ENCODE measurements at regions not wholly inside any gene's neighbourhood (a gene's known extent, or its start where the extent isn't known, plus 50 kb on each side); places are given as distances from the start of the nearest gene placed in this dataset.

- Histone ChIP-seq H2BK20ac (ENCODE audit: low read depth, low read length) (no peak overlapping the region), H3K56ac (ENCODE audit: extremely low read depth, insufficient read depth, low read length) (no peak overlapping the region), H3K36me3 (ENCODE audit: control insufficient read depth, insufficient read depth, low read length) (no peaks in the 10 kb centered on the region), H3K27me3 (ENCODE audit: control insufficient read depth, insufficient read depth, low read length) (no peaks in the 10 kb centered on the region; the same call in 1 of the 2 replicates), H3K27ac (ENCODE audit: insufficient read depth, low read length) (no peak overlapping the region), H3K18ac (ENCODE audit: low read depth, low read length) (no peak overlapping the region), H3K9ac (ENCODE audit: low read depth, low read length) (no peak overlapping the region), H4K8ac (ENCODE audit: low read depth in 2 of 2, low read length in 2 of 2) (no peak overlapping the region), H2AK5ac (ENCODE audit: low read depth, low read length) (no peak overlapping the region), H2AFZ (replicated peaks; ENCODE audit: low read length, poor library complexity) (no peak overlapping the region), H2BK5ac (ENCODE audit: low read depth, low read length, poor library complexity, severe bottlenecking) (no peak overlapping the region), H2BK15ac (ENCODE audit: low read depth, low read length) (no peak overlapping the region), H4K91ac (ENCODE audit: insufficient read depth, low read depth, low read length) (no peak overlapping the region), H3K4me3 (ENCODE audit: insufficient read depth, low read depth, low read length) (no peak overlapping the region), H2BK120ac (ENCODE audit: low read depth, low read length) (no peak overlapping the region), H3K4me2 (ENCODE audit: low read depth, low read length) (no peak overlapping the region), H3K4ac (ENCODE audit: low read depth, low read length) (no peak overlapping the region), H4K5ac (ENCODE audit: low read depth, low read length) (no peak overlapping the region), H3K23ac (ENCODE audit: low read depth, low read length) (no peak overlapping the region), H3K4me1 (ENCODE audit: control insufficient read depth, insufficient read depth, low read length) (no peaks in the 10 kb centered on the region), H3K79me1 (ENCODE audit: low read depth in 1 of 2, low read length in 2 of 2) (no peaks in the 10 kb centered on the region), H3K9me3 (ENCODE audit: control insufficient read depth, insufficient read depth, low read length) (no peaks in the 10 kb centered on the region), H3K9me1 (ENCODE audit: insufficient read depth, low read length) (no peaks in the 10 kb centered on the region), H4K20me1 (ENCODE audit: insufficient read depth, low read length) (no peaks in the 10 kb centered on the region), H3K14ac (replicated peaks; ENCODE audit: low read depth, low read length) (no peak overlapping the region), H2AK9ac (replicated peaks; ENCODE audit: low read depth, low read length, poor library complexity) (no peak overlapping the region)
- POLR2A ChIA-PET (ENCODE audit: unreplicated experiment), result no interaction called here
- dilution Hi-C loops (cut with HindIII; ENCODE audit: low sequenced_read_pairs, unreplicated experiment) (no loop called here), in situ Hi-C loops (cut with MboI; ENCODE audit: low sequenced_read_pairs) (loop anchor here (25.0 kb wide), 1 partner anchor 726 kb away; no protein-coding TSS in a partner anchor), intact Hi-C loops (cut with micrococcal nuclease) (no loop called here)
- BruUV-seq (replicated peaks), result no TSS peak
- WGBS, 2 experiments (ENCODE audit: extremely low coverage in 2 of 2, insufficient read length in 1 of 2), result no CpG with 5 or more reads among the region's 3 CpGs
- DNase-seq (no peak), ATAC-seq (ENCODE audit: low read depth) (no peak)
- CTCF ChIA-PET, result no interaction called here
- TF ChIP-seq ELK1 (IDR thresholded peaks at IDR 0.05; ENCODE audit: borderline replicate concordance, low read depth, low read length) (no peak), CEBPB (IDR thresholded peaks at IDR 0.05; ENCODE audit: low read depth, low read length) (no peak), BHLHE40 (IDR thresholded peaks at IDR 0.05; ENCODE audit: low read depth, low read length) (no peak), CTCF (conservative IDR thresholded peaks at IDR 0.05; ENCODE audit: low read depth, low read length) (no peak), RFX5 (IDR thresholded peaks at IDR 0.05; ENCODE audit: low read depth, low read length) (no peak), CHD1 (IDR thresholded peaks at IDR 0.05; ENCODE audit: low read depth, low read length) (no peak), USF2 (IDR thresholded peaks at IDR 0.05; ENCODE audit: low read depth, low read length) (no peak), FOS (IDR thresholded peaks at IDR 0.05; ENCODE audit: low read depth, low read length) (no peak)
Measured at GRCh38 chr4:23686169-23686897, 203.5 kb downstream of the PPARGC1A start.
